ENCODE measurements at regions not wholly inside any gene's neighbourhood (a gene's known extent, or its start where the extent isn't known, plus 50 kb on each side); places are given as distances from the start of the nearest gene placed in this dataset.

GRCh38 chr5:4523038-4523437, 617.1 kb upstream of the ADAMTS16 start:
- peak in 1 of 2 donors; percentile 69 for DNase-seq (ENCODE audit: low spot score in 2 of 2)
- no peak overlapping the region for H3K4me3 ChIP-seq (ENCODE audit: low read depth, poor library complexity, severe bottlenecking)
- 82 to 85% methylated on average over 6 of the region's 6 CpGs for WGBS, 2 donors
- TF ChIP-seq POLR2A (IDR thresholded peaks at IDR 0.05), result no peak
- TF ChIP-seq, protein P1, sequence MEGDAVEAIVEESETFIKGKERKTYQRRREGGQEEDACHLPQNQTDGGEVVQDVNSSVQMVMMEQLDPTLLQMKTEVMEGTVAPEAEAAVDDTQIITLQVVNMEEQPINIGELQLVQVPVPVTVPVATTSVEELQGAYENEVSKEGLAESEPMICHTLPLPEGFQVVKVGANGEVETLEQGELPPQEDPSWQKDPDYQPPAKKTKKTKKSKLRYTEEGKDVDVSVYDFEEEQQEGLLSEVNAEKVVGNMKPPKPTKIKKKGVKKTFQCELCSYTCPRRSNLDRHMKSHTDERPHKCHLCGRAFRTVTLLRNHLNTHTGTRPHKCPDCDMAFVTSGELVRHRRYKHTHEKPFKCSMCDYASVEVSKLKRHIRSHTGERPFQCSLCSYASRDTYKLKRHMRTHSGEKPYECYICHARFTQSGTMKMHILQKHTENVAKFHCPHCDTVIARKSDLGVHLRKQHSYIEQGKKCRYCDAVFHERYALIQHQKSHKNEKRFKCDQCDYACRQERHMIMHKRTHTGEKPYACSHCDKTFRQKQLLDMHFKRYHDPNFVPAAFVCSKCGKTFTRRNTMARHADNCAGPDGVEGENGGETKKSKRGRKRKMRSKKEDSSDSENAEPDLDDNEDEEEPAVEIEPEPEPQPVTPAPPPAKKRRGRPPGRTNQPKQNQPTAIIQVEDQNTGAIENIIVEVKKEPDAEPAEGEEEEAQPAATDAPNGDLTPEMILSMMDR (IDR thresholded peaks at IDR 0.05), result no peak
- intact Hi-C loops (cut with DNase I; ENCODE audit: low total_unique reads), result no loop called here

GRCh38 chr5:4531756-4532704, 608.1 kb upstream of the ADAMTS16 start:
- WGBS, 2 donors, result 77 to 81% methylated on average over 10 of the region's 10 CpGs
- H3K4me3 ChIP-seq (ENCODE audit: low read depth, poor library complexity, severe bottlenecking), result no peak overlapping the region
- intact Hi-C loops (cut with DNase I; ENCODE audit: low total_unique reads), result no loop called here
- no peak for DNase-seq (ENCODE audit: low spot score in 2 of 2)
- TF ChIP-seq, protein P1 (IDR thresholded peaks at IDR 0.05), result no peak
- TF ChIP-seq POLR2A (IDR thresholded peaks at IDR 0.05), result no peak

DNA sequence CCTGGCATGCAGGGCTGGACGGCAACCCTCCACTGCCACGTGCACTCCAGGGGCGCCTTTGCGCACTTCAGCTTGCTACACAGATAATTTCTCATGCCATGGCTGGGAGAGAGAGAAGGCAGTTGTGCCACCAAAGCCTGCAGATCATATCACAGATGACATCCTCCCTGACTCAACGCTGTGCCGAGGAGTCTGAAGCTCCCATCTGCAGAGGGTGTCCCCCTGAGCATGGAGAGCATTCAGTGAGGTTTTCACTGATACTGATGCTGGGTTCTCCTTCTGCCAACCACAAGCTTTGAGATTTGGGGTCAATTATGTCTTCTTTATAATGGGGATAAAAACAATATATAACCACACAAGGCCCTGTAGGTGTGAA, 607.4 kb upstream of the ADAMTS16 start:
- TF ChIP-seq, protein P1 (IDR thresholded peaks at IDR 0.05), result no peak
- no peak for TF ChIP-seq POLR2A (IDR thresholded peaks at IDR 0.05)
- intact Hi-C loops (cut with DNase I; ENCODE audit: low total_unique reads), result no loop called here
- 82 to 89% methylated on average over 6 of the region's 6 CpGs for WGBS, 2 donors
- no peak overlapping the region for H3K4me3 ChIP-seq (ENCODE audit: low read depth, poor library complexity, severe bottlenecking)
- no peak for DNase-seq (ENCODE audit: low spot score in 2 of 2)

- no peak overlapping the region for H3K4me3 ChIP-seq (ENCODE audit: low read depth, poor library complexity, severe bottlenecking)
- no peak for TF ChIP-seq POLR2A (IDR thresholded peaks at IDR 0.05)
- TF ChIP-seq, protein P1 (IDR thresholded peaks at IDR 0.05), result no peak
- no peak for DNase-seq (ENCODE audit: low spot score in 2 of 2)
- WGBS, 2 donors, result 36 to 40% methylated on average over 3 of the region's 3 CpGs
- intact Hi-C loops (cut with DNase I; ENCODE audit: low total_unique reads), result no loop called here
These were observed 606.5 kb upstream of the ADAMTS16 start for GRCh38 chr5:4533457-4534105.

- H3K4me3 ChIP-seq (ENCODE audit: low read depth, poor library complexity, severe bottlenecking), result no peak overlapping the region
- TF ChIP-seq, protein P1 (IDR thresholded peaks at IDR 0.05), result no peak
- no peak for TF ChIP-seq POLR2A (IDR thresholded peaks at IDR 0.05)
- intact Hi-C loops (cut with DNase I; ENCODE audit: low total_unique reads), result no loop called here
- 92 to 94% methylated on average over 10 of the region's 10 CpGs for WGBS, 2 donors
- DNase-seq (ENCODE audit: low spot score in 2 of 2), result no peak
These were observed 602.6 kb upstream of the ADAMTS16 start for GRCh38 chr5:4537489-4537888.
